Urinary bladder (tissue), 3 donors: ENCODE measurements at regions not wholly inside any gene's neighbourhood (a gene's known extent, or its start where the extent isn't known, plus 50 kb on each side); places are given as distances from the start of the nearest gene placed in this dataset.
"Not testable (repeated sequence)": the region's sequence is repeated elsewhere in the genome, so short reads cannot be mapped to it uniquely, and the experiment has no call there.

Source experiments
- DNase-seq: peaks from one replicate; pipeline ENCODE4 v3.0.0-alpha.2; 2015; ENCODE audit errors: extremely low spot score
- H3K27ac ChIP-seq: one replicate; pipeline ENCODE4 v1.5.1; 2013; ENCODE audit warnings: low read depth, mild to moderate bottlenecking, moderate library complexity
- H3K36me3 ChIP-seq: one replicate; pipeline ENCODE4 v1.6.1; 2013; ENCODE audit warnings: mild to moderate bottlenecking, moderate library complexity; ENCODE audit not compliant: insufficient read depth
- H3K4me1 ChIP-seq: one replicate; pipeline ENCODE4 v1.6.1; 2013; ENCODE audit warnings: mild to moderate bottlenecking, moderate library complexity; ENCODE audit not compliant: insufficient read depth
- H3K4me3 ChIP-seq: one replicate; pipeline ENCODE4 v1.5.1; 2013; ENCODE audit warnings: low read depth, low read length
- WGBS: extraction: QIAGEN DNeasy Blood & Tissue Kit; methylation state at CpG from one replicate; pipeline ENCODE4 v1.1.7; 2013; 5-methylcytosine and 5-hydroxymethylcytosine counted together
- donor health status: healthy with polysubstance abuse.
- donor health status: healthy.

DNA sequence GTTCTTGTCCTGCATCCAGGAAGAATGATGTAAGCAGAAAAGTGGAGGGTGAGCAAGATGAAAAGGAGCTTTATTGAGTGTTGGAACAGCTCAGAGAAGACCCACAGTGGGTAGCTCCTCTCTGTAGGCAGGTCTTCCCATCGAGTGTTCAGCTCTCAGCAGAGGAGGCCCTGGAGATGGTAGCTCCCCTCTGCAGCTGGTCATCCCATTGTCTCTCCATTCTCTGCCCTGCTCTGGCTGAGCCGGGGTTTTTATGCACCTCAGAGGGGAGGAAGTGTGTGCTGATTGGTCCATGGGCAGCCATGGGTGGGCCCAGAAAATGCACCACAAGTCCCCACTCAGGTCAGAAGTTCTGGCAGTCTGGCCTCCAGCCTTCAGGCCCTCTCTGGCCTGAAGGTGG is 713.7 kb downstream of the MATN1 start:
- H3K27ac ChIP-seq = no peak overlapping the region
- H3K36me3 ChIP-seq = no peaks in the 10 kb centered on the region
- H3K4me3 ChIP-seq = no peak overlapping the region
- H3K4me1 ChIP-seq = no peaks in the 10 kb centered on the region
- no peak for DNase-seq
- 34% methylated on average over 2 of the region's 2 CpGs for WGBS

DNA sequence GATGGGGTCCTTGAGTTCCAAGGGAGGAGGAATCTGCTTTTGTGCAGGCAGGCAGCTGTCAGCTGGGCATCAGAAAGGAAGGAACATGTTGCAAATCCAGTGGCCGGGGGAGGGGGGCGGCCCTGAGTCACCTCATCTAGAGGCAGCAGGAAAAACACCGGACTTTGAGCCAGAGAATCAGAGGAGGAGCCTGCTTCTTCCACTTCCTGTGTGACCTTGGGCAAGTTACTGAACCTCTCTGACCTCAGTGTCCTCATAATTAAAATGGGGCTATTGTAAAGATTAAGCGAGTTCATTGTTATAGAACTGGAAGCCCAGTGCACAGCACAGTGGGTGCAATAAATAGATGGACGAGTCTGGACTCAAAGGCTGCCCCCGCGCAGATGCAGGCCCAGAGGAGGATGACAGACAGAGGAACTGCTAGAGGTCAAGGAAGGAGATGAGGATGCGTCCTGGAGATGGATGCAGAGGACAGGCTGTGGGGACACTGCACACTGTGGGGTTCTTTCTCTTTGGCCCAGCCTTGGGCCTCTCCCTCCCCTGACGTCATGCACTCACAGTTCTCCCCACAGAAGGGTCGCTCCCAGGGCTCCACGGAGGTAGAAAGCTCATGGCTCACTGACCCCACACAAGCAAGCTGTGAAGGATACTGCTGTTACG is 714.3 kb downstream of the MATN1 start:
- Histone ChIP-seq H3K36me3 (no peaks in the 10 kb centered on the region), H3K4me3 (no peak overlapping the region), H3K4me1 (no peaks in the 10 kb centered on the region), H3K27ac (no peak overlapping the region)
- 74% methylated on average over 12 of the region's 12 CpGs for WGBS
- no peak for DNase-seq

DNA sequence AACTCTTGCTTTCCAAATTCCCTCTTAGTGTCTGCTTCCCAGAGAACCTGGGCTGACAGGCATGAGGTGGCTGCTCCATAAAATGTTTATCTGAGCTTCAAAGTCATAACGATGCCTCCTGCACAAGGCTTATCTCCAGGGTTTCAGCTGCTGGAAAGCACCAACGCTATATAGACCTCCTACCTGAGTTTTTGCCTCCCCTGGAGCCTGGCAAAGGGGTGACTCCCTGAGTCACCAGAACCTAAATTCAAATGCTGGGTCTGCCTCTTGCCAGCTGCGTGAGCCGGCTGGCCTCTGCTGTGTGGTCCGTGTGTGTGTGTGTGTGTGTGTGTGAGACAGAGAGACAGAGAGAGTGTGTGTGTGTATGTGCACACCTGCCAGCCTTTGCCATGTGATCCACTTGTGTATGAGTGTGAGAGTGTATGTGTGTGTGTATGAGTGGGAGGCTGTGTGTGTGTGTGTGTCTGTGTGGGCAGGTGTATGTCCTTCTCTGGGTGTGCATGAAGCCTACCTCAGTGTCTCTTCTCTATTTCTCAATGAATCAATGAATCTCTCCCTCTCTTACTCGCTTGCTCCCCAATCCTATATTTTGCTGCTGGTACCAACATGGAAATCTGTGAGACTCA is 714.9 kb downstream of the MATN1 start:
- no peak for DNase-seq
- no peaks in the 10 kb centered on the region for H3K4me1 ChIP-seq
- WGBS = 34% methylated on average over 6 of the region's 6 CpGs
- H3K4me3 ChIP-seq = no peak overlapping the region
- no peak overlapping the region for H3K27ac ChIP-seq
- no peaks in the 10 kb centered on the region for H3K36me3 ChIP-seq

DNA sequence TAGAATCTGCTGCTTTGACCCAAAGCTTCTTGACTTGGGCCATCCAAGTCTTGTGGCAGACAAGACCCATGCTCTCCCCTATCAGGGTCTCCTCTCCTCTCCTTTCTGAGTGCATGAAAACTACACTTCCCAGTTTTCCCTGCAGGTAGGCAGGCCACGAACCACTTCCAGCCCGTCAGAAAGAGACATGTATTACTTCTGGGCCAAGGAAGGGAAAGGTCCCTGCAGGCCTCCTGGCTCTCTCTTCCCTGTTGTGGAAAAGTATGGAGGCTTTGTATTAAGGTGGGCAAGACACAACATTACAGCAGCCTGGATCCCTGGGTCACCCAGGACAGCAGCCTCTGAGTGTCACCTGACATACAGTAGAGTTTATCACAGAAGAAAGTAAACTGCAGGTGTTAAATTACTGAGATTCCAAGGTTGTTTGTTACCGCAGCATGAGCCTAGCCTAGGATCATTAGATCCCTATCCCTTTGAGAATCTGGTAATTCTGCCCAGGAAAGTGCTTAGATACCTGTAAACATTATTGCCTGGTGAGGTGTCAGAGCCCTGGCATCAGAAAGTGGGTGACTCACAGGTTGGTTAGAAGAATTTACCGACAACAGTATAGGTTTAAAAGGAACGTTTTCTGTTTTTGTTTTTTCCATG is 717.3 kb downstream of the MATN1 start:
- no peaks in the 10 kb centered on the region for H3K4me1 ChIP-seq
- 28% methylated on average over 5 of the region's 5 CpGs for WGBS
- H3K27ac ChIP-seq = no peak overlapping the region
- no peaks in the 10 kb centered on the region for H3K36me3 ChIP-seq
- H3K4me3 ChIP-seq = no peak overlapping the region
- no peak for DNase-seq

DNA sequence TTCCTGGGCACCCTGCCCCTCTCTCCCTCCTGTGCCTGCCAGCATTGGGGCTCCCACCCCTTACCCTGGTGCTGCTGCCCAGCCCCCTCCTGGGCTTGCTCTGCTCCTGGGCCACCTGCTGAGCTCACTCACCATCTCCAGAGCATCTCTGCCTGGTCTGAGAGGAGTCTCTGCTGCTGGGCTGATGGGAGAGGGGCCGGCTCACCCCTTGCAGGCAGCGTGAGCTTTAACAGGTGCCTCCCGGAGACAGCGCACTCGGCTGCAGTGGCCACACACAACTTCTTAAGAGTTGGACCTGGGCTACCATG is 721.7 kb downstream of the MATN1 start:
- no peak overlapping the region for H3K27ac ChIP-seq
- H3K4me1 ChIP-seq = no peaks in the 10 kb centered on the region
- H3K4me3 ChIP-seq = no peak overlapping the region
- 64% methylated on average over 5 of the region's 5 CpGs for WGBS
- DNase-seq = no peak
- H3K36me3 ChIP-seq = no peaks in the 10 kb centered on the region

DNA sequence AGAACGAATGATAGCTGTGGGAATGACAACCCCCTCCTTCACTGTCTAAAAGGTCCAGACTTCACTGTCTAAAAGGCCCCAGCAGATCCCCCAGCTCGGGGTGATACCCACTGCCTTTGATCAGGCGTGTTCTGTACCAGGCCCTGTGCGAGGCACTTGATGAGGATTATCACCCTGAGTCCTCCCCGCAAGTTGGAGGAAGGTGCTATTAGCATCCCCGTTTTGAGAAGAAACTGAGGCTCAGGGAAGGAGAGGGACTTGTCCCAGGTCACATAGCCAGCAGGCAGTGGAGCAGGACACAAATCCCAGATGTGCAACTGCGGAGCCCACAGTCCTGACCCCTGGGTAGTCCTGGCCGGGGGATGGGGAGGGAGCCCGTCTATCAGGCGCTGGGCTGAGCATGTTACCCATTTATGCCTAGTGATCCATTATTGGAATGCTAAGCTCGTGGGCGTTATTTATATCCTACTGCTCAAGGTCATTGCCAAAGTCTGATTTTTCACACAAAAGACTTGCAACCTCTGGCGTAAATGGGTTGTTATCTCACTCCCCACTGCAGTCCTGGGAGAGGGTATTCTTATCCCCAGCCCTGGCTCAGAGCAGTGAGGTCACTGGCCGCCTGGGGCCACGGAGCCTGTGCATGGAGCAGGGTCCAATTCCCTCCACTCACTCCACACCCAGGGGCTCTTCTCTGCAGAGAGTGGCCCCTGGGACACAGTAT is 722.2 kb downstream of the MATN1 start:
- no peak overlapping the region for H3K27ac ChIP-seq
- H3K4me3 ChIP-seq = no peak overlapping the region
- H3K4me1 ChIP-seq = no peaks in the 10 kb centered on the region
- no peaks in the 10 kb centered on the region for H3K36me3 ChIP-seq
- no peak for DNase-seq
- WGBS = 59% methylated on average over 15 of the region's 15 CpGs

DNA sequence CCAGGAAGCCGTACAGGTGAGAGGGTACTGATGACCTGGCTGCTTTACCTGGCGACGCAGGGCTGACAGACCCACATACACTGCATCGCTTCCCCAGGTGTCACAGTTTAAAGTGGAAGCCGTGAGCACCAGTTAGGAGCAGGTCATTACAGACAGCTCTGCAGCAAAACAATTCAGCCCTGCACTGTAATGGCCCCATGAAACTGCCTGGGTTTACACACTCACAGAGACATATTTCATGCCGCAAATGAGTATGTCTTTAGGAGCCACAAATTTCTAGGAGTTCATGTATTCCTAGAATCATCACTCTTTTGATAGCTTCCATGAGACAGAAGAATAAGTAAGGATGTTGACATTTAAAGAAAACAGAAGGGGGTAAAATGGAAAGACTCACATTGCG is 723.1 kb downstream of the MATN1 start:
- no peaks in the 10 kb centered on the region for H3K36me3 ChIP-seq
- no peak overlapping the region for H3K27ac ChIP-seq
- WGBS = 84% methylated on average over 7 of the region's 7 CpGs
- DNase-seq = no peak
- H3K4me3 ChIP-seq = no peak overlapping the region
- H3K4me1 ChIP-seq = no peaks in the 10 kb centered on the region

DNA sequence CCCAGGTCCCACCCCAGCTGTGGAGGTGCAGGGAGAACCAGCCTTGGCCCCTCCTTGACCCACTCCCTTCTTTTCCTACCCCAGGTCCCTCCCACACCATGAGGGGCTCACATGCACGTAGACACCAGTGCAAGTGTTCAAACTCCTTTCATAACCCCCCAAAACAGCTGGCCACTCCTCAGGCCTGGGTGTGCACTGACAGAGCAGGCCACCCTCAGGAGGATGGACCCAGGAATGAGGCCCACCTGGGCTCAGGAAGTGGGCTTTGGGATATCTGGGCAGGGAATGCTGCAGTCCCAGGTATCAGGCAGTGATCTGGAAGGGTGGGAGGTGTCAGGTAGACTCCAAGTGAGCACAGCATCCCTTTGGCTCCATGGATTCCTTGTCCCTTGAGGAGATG is 723.8 kb downstream of the MATN1 start:
- 89% methylated on average over 1 of the region's 1 CpG for WGBS
- no peaks in the 10 kb centered on the region for H3K36me3 ChIP-seq
- H3K4me3 ChIP-seq = no peak overlapping the region
- H3K4me1 ChIP-seq = no peaks in the 10 kb centered on the region
- H3K27ac ChIP-seq = no peak overlapping the region
- DNase-seq = no peak

DNA sequence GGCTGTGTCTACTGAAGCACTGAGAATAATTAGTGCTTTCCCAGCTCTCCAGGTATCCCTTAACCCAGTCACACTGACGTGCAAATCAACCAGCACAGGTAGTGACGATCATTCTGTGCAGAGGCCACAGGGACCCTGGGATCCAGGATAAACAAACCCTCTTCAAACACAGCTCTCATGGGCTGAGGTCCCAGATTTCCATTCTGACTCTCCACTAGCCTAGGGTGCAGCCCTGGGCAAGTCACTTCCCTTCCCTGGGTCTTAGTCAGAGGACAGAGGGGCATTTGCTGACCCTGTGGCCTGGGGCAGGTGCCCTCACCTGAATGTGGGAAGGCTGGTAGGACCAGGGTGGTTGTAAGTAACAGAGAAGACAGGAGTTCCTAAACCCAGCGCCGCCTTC is 724.7 kb downstream of the MATN1 start:
- 84% methylated on average over 4 of the region's 4 CpGs for WGBS
- Histone ChIP-seq H3K27ac (no peak overlapping the region), H3K4me3 (no peak overlapping the region), H3K36me3 (no peaks in the 10 kb centered on the region), H3K4me1 (no peaks in the 10 kb centered on the region)
- no peak for DNase-seq

DNA sequence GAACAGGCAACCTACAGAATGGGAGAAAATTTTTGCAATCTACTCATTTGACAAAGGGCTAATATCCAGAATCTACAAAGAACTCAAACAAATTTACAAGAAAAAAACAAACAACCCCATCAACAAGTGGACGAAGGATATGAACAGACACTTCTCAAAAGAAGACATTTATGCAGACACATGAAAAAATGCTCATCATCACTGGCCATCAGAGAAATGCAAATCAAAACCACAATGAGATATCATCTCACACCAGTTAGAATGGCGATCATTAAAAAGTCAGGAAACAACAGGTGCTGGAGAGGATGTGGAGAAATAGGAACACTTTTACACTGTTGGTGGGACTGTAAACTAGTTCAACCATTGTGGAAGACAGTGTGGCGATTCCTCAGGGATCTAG is 725.6 kb downstream of the MATN1 start:
- not testable (repeated sequence) for H3K36me3 ChIP-seq, H3K4me1 ChIP-seq, DNase-seq, H3K4me3 ChIP-seq, H3K27ac ChIP-seq
- WGBS = 99% methylated on average over 2 of the region's 3 CpGs

DNA sequence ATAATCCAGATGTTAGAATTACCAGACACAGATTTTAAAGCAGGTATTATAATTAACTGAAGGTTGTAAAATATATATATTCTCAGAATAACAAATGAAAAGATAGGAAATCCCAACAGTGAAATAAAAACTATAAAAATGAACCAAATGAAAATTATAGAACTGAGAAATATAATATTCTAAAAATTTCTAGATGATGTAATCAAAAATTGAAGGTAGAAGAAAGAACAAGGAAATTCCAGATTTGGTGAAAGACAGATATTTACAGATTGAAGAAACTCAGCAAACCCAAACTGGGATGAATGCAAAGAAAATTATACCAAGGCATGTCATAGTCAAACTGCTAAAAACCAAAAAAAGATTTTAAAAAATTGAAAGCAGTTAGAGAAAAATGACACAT is 729.4 kb downstream of the MATN1 start:
- Histone ChIP-seq H3K27ac (no peak overlapping the region), H3K36me3 (no peaks in the 10 kb centered on the region), H3K4me1 (no peaks in the 10 kb centered on the region), H3K4me3 (no peak overlapping the region)
- no peak for DNase-seq

DNA sequence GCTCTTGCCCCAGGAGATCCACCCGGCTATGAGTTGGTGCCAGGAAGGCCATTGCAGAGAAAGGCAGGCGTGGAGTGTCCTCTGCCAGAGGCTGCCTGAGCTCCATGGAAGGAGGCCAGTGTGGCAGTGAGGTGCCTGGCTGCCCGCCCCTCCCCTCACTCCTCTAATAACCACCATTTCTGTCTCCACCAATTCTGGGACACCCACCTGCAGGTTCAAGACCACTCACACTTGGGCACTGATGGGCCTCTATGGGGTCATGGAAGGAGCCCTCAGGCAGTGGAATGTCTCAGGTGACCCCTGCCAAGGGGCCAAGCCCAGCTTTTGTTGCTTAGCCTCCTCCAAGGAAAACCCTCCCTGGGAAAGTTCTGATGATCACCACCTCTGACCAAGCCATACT is 731.6 kb downstream of the MATN1 start:
- WGBS = 82% methylated on average over 3 of the region's 3 CpGs
- Histone ChIP-seq H3K27ac (no peak overlapping the region), H3K36me3 (no peaks in the 10 kb centered on the region), H3K4me3 (no peak overlapping the region), H3K4me1 (no peaks in the 10 kb centered on the region)
- DNase-seq = no peak

DNA sequence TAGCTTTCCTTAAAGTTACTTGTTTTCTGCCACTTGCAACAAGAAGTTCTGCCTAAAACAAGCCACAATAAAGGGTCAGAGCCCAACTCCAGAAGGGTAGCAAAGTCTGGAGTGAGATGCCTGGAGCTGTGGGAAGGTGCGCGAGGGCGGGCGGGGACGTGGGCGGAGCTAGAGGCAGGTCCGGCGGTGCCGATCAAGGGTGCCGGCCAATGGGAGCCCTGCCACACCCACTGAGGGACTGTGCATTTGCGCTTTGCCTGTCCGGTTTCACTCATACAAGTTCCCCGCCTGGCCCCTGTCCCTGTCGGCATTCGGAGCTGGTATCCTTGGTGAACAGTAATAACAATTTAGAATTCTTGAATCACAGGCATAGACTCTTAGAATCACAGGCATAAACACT is 732.4 kb downstream of the MATN1 start:
- Histone ChIP-seq H3K4me3 (no peak overlapping the region), H3K4me1 (no peaks in the 10 kb centered on the region), H3K27ac (no peak overlapping the region), H3K36me3 (no peaks in the 10 kb centered on the region)
- WGBS = 52% methylated on average over 15 of the region's 15 CpGs
- DNase-seq = no peak

DNA sequence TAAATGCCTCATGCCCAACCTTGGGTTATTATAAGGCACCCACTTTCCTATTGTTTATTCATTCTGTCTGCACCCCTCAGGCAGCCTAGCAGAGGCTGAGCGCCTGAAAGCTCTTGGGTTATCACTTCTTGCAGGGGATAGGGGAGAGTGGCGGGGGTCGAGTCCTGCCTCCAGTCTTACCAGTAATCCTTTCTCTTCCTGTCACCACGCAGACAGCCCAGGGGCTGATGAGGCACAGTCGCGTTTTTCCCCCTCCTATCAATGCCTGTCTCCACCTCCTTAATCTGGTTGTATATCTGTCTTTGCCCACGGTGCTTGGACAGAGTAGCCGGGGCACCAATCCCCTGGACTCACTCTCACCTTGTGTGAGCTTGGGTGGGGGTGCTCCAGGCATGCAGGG is 733.1 kb downstream of the MATN1 start:
- no peak for DNase-seq
- H3K4me1 ChIP-seq = no peaks in the 10 kb centered on the region
- no peak overlapping the region for H3K27ac ChIP-seq
- H3K4me3 ChIP-seq = no peak overlapping the region
- H3K36me3 ChIP-seq = no peaks in the 10 kb centered on the region
- WGBS = 43% methylated on average over 8 of the region's 8 CpGs
